Activated CD4-positive, alpha-beta T cell treated with anti-CD3 and anti-CD28 coated beads, Interleukin-2, amount 50 U/mL, for 24 hours (primary cell): ENCODE measurements at regions not wholly inside any gene's neighbourhood (a gene's known extent, or its start where the extent isn't known, plus 50 kb on each side); places are given as distances from the start of the nearest gene placed in this dataset.
"Not testable (repeated sequence)": the region's sequence is repeated elsewhere in the genome, so short reads cannot be mapped to it uniquely, and the experiment has no call there.

Experiments used
- DNase-seq, 2 donors: peaks; one replicate each; pipeline ENCODE4 v3.0.0-alpha.2; 2020; ENCODE audit warnings: low read depth in 1 of 2, low spot score in 1 of 2

DNA sequence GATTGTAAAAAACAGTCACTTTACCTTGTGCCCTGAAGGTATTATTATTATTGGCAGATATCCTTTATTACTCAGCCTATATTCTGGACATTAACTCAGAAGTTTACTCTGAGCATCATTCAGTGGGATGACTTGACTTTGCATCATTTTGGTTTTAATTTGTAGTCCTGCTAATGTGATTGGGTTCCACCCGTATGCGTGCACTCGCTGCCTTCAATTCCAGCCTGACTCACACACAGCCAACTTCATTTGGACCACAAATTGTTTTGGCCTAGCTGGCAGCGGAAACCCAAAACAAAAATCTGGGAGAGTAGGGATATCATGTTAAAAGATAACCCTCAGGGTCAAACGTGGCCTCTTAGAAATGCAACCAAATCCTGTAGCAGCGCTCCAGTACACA is 704.4 kb upstream of the SLC35B3 start:
- no peak for DNase-seq

DNA sequence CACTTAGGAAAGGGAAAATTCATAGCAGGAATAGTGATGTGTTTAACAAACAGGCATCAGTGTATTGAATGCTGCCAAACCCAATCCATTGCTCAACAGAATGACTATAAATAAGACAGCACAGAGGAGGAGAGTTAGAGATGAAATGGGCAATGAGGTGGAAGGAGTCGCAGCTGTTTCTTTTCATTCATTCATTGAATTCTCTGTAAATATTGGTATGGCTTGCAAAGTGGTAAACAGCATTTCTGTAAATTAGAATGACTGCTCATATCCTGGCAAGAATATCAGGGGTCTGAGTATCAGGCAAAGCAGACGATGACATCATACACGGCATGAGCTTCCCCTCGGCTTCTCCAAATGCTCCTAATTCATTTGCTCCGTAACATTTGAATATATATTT is 703.6 kb upstream of the SLC35B3 start:
- no peak for DNase-seq

DNA sequence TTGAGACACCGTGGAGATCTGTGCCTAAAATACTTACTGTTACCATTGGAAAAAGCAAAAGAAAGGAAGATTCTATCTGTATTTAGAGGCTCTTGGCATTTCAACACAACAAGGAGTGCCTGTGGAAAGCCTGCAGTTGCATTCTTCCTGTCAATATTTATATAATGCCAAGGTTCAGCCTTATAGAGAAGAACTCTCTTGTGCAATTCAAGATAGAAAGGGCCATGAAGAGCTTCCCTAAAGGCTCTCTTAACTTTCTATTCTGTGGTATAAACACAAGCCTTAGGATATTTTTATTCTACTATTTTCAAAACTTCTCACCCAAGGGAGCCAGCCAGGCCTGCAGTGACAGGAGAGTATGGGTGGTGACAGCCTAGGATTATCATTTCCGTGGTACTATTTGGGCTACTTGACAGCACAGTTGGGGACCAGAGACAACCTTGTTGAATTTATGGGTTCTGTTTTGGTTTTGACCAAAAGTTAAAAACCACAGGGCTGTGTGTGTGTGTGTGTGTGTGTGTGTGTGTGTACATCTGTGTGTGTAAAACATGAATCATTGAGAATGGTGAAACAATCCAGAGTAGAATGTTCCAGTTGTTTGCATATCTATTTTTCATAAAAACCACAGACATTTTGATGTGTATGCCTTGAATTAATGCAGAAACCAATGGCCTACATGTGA is 700.9 kb upstream of the SLC35B3 start:
- DNase-seq, result no peak

DNA sequence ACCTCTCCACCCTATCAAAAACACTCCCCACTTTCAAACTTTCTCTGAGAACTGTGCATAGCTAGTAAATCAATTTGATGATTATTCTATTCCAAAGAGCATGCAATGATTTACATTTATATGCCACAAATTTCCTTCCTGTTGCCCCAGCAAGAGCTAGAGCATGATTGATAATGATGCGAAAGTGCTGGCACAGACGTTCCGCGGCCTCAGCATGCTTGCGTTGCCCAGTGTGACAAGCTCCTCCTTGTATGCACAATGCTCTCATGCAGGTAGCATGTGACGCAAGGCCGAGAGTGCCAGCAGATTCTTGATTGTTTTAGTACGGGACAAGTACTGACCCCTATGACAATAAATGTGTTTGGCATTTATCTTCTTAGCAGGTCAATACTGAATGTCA is 696.3 kb upstream of the SLC35B3 start:
- DNase-seq, result no peak

DNA sequence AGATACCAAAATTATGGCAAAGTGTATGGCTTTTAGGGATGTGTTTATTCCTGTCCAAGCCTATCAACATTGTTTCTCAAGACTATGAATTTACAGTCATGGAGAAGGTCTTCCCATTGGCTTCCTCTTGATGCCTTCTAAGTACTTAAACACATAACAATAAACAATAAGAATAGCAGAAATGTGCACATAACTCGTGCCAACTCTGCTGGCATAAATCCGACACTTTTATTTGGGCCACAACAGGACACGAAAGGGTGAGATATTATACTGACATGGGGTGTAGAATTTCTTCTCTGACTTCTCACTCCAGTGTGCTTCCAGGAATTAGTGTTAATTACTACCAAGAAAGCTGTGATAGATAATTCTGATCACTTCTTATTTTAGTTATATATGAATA is 695.9 kb upstream of the SLC35B3 start:
- no peak for DNase-seq

DNA sequence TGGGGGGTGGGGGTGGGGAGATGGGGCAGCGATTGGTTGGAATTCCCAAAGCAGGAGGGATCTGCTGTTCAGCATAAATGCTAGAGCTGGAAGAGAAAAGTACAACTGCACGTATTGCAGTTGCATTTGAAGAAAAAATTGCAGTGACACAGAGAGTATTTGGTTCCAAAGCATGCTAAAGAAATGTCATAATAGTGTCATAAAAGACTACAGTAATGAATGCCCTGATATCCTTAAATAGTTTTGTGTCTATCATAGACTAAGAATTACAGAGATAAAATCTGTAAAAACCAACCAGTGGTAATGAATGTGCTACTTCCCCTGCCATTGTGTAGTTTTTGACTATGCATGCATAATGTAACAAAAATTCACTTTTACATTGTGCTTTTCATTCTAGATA is 693.6 kb upstream of the SLC35B3 start:
- no peak for DNase-seq

DNA sequence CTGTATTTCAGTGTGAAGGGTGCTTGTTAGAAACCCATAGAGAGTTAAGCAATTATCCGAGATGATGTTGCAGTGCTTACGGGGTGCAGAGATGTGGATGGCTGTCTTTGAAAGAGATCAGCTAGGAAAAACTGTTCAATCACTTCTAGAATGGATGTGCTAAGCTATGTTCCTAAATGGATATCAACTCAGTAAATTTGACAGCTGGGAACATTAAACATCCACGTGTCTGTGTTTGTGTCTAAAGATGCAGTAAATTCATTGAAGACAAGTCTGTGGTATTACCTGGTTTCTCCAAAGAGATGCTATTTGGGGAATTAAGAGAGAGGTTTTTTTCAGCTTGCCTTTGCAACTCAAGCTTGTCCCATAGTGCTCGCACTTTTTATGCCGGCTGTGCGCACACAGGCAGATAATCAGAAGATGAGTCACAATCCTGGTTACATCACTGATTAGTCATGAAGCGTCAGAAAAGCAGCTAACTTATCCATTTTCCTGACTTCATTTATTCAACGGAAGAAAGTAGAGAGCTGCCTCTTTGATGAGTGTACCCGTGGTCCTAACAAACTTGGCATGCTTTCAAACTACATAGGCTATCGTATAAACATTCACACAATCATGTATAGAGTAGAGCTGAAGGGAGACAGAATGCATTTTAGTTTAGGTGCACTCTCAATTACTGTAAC is 691.7 kb upstream of the SLC35B3 start:
- DNase-seq, result no peak

DNA sequence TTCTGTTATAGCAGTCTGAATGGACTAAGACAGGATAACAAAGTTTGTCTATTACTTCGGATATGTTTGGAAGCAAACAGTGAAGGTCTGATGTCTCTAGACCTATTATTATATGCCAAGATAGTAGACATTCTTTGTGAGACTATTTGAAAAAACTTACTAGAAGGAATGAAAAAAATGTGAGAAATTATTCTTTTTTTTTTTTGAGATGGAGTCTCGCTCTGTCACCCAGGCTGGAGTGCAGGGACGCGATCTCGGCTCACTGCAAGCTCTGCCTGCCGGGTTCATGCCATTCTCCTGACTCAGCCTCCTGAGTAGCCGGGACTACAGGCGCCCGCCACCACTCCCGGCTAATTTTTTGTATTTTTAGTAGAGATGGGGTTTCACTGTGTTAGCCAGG is 690.7 kb upstream of the SLC35B3 start:
- DNase-seq, result not testable (repeated sequence)

DNA sequence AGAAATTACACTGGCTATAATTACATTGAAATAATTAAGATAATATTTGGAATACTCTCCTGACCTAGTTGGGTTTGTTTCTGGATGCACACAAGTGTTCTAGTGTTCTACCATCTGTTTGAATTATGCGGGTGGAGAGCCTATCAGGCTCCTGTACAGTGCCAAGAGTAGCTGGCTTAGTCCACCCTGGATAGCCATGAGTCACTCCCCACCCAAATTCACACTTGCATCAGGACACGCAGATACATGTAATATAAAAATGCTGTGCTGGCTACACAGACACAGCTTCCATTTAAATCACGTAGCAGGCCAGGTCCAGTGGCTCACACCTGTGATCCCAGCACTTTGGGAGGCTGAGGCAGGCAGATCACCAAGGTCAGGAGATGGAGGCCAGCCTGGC is 686.2 kb upstream of the SLC35B3 start:
- no peak for DNase-seq

DNA sequence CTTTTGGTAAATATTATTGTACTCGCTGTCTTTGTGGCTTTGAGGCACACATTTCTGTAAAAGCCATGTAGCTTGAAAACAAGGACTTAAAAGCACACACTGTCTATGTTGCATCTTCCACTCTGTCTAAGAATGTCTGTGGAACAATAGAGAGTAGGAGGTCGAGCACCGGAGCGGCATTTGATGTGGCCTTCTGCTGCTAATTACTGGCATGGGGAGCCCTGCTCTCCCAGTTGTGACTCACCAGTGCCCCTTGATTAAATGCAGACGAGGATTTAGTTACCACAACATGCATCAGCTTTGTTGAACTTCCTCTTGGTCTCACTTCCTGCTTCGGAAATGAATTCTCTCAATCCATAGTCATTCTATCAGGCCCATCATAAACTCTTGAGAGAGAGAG is 680.7 kb upstream of the SLC35B3 start:
- DNase-seq, result no peak

DNA sequence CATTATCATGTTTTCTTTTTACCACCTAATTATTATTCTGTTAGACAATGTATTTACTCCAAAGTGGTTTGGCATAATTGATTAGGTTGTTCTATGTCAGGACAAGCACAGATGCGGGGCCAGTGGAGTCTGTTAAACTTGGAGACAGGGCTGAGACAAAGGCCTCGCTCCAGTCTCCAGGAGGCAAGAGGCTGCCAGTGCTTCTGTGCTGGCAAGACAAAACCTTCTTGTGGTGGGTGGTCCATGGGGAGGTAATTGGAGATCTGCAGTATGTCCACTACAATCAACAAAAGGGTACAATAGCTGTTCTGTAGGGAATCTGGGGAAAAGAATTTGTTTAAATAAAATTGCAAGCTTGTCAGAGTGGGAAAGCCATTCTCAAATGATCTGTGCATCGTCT is 677.2 kb upstream of the SLC35B3 start:
- DNase-seq, result no peak

DNA sequence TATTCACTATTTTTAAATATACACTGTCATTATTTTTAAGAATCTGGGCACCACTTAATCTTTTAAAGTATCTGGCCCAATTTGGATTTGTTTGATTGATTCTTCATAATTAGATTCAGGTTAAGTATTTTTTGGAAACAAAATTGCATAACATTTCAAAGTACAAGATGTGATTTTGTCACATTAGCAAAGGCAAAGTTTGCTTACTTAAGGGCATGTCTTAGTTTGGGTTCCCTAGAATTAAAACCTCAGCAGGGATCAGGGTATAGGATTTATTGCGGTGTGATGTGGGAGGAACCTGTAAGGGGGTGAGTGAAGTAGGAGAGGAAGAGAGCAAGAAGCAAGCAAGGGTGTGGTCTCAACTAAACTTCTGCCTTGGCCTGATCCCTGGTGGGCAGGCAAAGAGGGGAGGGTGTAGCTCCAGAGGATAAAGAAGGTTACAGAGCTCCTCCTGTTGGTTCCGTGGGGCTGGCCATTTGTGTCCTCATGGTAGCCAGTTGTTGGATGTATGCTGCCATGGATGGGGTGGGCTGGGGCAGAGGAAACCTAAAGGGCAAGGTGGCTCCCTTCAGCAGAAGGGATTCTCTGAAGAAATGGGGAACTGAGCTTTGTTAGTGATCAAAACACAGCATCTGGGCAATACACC is 668.7 kb upstream of the SLC35B3 start:
- DNase-seq, result no peak

DNA sequence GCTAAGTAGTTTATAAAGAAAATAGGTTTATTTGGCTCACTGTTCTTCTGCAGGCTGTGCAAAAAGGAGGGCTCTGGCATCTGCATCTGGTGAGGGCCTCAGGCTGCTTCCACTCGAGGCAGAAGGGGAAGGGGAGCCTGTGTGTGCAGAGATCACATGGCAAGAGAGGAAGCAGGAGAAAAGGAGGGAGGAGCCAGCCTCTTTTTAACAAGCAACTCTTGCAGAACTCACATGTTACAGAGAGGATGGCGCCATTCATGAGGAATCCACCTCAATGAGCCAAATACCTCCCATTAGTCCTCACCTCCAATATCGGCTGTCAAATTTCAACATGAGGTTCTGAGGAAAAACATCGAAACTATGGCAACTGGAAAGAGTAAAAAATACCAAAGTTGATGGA is 666.6 kb upstream of the SLC35B3 start:
- no peak for DNase-seq

DNA sequence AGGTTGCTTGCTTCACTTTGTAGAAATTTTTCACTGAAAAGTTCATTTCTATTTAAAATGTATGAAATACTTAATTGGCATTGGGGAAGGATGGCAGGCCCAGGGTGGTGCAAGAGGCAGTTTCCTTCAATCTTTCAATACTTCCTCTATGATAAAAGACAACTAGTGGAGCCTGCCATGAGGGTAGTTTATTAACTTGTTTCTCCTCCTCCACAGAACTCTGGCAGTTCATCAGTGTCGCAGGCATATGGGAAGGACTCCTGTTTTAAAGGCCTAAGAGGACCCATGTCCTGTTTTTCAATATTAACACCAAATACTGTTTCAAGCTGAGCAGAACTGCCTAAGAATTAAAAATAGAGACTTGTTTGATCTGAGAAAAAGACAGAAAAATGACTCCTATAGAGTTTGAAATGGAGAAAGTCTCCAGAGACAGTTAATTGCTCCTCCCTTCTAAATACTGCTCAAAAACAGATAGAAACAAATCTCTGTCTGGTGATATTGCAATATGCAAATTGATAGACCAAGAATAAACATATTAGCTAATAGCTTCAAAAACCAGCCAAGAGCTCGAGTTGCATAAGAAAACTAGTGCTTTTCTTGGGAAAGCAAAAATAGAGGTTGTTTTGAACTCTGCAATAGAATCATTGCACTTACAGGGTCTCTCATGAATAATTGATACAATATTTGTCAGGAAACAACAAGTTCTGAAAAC is 665.7 kb upstream of the SLC35B3 start:
- DNase-seq, result no peak

DNA sequence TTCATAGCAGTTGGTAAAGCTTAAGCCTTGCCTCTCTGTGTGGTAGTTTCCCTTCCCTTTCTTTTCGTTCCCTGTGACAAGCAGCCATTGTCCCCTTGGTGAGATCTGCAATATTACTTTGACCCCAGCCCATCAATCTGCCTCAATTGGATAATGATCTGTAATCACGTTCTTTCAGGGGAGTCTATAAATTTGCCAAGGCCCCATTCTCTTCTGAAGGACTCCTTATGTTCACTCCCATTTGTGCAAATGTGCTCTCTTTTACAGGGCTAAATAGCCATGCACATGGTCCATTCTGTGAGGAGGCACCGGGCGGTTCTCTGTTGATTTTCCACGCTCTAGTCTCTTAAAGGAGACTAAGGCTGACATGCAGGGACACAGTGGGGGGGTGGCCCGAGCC is 660.4 kb upstream of the SLC35B3 start:
- no peak for DNase-seq

DNA sequence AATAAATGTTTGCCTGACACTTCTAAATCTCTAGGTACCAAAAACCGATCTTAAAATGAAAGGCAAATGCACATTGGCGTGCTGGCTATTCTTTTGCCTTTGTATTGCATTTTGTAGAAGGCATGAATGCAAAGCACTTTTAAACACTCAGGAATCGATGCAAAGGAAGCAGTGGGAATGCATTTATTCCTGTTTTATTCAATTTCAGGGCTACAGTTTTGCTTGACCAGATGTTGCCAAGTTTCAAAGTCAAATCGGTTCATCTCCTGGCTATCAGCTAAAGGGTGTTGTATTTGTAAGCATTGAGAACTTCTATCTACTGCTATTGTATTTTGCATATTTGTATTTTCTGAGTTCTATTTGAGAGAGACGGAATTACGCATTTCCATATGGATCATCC is 659.8 kb upstream of the SLC35B3 start:
- DNase-seq, result no peak

DNA sequence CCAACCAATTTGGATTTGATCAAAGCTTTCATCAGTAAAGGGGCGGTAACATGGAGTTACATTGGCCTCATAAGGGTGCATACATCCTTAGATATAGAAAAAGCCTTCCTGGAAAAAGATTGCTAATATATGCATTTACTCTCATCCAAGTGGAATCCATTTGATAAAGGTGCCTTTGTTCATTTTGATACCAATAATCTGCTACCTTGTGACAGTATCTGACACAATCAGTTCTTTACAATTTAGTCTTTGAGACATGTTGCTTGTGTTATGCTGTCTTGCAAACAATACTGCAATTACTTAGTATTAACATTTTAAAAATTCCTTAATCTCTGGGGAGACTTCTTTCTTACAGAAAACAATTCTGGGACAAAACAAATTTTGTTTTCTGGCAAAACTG is 654.4 kb upstream of the SLC35B3 start:
- DNase-seq, result no peak

DNA sequence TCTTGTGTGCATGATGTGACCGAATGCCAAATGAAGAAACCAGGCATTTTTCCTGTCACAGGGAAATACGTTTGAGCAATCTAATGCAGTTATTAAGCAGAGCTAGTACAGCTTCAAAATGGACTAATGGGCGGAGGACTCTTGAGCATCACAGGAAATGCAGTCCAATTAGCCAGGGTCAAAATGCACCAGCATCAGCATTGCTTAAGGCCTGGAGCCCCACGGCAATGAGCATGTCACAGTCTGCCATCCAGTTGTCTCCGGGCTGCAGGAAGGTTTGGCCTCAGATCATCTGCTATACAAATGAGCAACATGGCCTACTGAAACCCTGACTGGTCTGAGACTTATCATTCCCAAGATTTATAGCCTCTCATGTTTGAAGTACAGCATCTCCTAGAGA is 652.1 kb upstream of the SLC35B3 start:
- no peak for DNase-seq

DNA sequence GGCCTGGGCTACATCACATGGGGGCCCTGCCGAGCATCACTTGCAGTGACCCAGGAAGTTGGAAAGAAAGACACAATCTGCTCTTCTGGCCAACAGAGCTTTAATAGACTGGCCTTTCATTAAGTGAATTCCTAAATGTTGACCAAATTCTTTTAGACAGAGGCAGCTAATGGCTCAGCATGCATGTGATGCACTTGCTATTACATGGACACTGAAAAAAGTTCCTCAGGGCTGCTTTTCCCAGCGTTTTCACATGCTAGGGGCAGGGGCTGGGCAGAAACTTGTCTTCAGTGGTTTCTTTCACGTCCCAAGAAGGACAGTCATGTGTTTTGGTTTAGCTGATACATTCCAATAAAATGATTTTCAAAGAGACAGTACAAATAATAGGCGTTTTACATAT is 651.0 kb upstream of the SLC35B3 start:
- no peak for DNase-seq

DNA sequence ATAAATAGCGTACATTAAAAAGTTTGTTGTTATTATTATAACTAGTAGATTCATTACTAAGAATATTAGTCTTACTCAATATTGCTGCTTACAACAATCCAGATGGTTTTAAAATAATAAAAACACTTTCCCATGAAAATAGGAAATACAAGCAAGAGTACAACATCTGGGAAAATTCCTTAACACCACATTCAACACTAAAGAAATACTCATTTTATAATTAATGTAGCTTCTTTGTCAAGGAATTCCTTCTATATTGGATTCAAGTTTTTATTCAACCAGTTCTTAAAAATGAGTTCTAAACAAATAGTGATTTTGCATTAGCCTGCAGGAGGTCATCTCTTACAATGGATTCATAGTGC is 650.3 kb upstream of the SLC35B3 start:
- DNase-seq, result no peak

DNA sequence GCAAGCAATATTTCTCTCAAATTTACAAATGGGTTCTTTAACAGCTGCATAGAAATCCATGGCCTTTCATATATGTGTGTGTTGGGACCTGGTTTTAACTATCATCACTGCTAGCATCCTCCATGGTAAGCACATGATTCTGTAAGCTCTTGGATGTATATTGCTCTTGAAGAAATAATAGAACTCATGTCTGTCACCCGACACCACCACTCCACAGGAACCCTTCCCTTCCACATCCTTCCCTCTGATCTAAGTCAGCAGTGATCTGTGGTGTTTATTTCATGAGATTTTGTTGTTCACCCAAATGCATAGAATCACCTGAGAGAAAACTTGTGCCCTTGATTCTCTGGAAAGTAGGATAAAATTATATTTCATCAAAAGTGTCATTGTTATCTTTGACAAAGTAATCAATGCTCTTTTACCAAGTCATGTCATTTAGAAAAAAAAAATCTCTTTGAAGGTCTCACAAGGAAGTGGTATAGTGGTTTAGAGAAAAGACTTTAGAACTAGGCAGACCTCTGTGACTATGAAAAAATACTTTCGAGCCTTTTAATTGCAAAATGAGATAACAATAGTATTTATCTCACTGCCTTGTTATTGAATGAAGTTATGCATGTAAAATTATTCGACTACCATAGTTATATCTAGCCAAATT is 649.8 kb upstream of the SLC35B3 start:
- no peak for DNase-seq

DNA sequence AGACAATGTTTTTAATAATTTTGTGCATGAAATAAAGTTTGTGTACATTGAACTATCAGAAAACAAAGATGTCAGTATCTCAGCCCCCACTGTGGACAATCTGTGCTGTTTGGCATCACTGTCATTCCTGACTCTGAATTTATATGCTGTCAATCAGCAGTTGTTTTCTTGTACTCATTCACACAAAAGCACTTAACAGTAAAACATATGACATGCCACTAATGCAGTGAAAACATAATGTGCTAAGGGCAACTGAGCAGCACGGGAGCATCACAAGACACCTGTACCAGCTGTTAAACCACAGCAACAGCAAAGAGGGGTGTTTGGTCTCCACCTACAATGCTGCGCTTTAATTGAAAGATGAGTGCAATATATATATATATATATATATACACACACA is 647.8 kb upstream of the SLC35B3 start:
- no peak for DNase-seq
